H9 (cell line): ENCODE measurements at regions not wholly inside any gene's neighbourhood (a gene's known extent, or its start where the extent isn't known, plus 50 kb on each side); places are given as distances from the start of the nearest gene placed in this dataset.

Experiments
- DNase-seq: peaks from one replicate; pipeline ENCODE4 v3.0.0-alpha.2; 2017
- H2AFZ ChIP-seq: one replicate; pipeline ENCODE4 v1.6.1; 2013; ENCODE audit warnings: mild to moderate bottlenecking, low read length, control low read depth, moderate library complexity
- H2AK5ac ChIP-seq: 2 replicates; pipeline ENCODE4 v1.6.1; 2013; ENCODE audit warnings: low read length, control low read depth, mixed read lengths; ENCODE audit not compliant: insufficient read length
- H2BK120ac ChIP-seq: one replicate; pipeline ENCODE4 v1.6.1; 2013; ENCODE audit warnings: low read depth, mild to moderate bottlenecking, low read length, control low read depth, inconsistent platforms; ENCODE audit not compliant: poor library complexity, severe bottlenecking
- H2BK12ac ChIP-seq: 2 replicates; pipeline ENCODE4 v1.6.1; 2013; ENCODE audit warnings: low read length, control low read depth, mixed read lengths, low read depth; ENCODE audit not compliant: insufficient read length
- H2BK15ac ChIP-seq: 2 replicates; pipeline ENCODE4 v1.6.1; 2013; ENCODE audit warnings: low read depth, low read length, control low read depth
- H2BK20ac ChIP-seq: one replicate; pipeline ENCODE4 v1.6.1; 2013; ENCODE audit warnings: low read depth, mild to moderate bottlenecking, low read length, control low read depth, inconsistent platforms; ENCODE audit not compliant: poor library complexity, severe bottlenecking
- H2BK5ac ChIP-seq: 2 replicates; pipeline ENCODE4 v1.6.1; 2013; ENCODE audit warnings: low read length, control low read depth, mixed read lengths; ENCODE audit not compliant: insufficient read length
- H3K14ac ChIP-seq: 2 replicates; pipeline ENCODE4 v1.6.1; 2013; ENCODE audit warnings: low read length, control low read depth; ENCODE audit not compliant: insufficient read depth
- H3K18ac ChIP-seq: 2 replicates; pipeline ENCODE4 v1.6.1; 2013; ENCODE audit warnings: low read depth, mild to moderate bottlenecking, mixed read lengths, low read length, control low read depth; ENCODE audit not compliant: insufficient read length
- H3K23ac ChIP-seq: 2 replicates; pipeline ENCODE4 v1.6.1; 2013; ENCODE audit warnings: low read length, control low read depth, mixed read lengths, low read depth; ENCODE audit not compliant: insufficient read length
- H3K23me2 ChIP-seq: 2 replicates; pipeline ENCODE4 v1.6.1; 2013; ENCODE audit warnings: low read depth, mild to moderate bottlenecking, mixed read lengths, low read length, control low read depth; ENCODE audit not compliant: insufficient read length, poor library complexity, severe bottlenecking
- H3K27ac ChIP-seq: 2 replicates; pipeline ENCODE4 v1.5.1; 2013; ENCODE audit warnings: low read length, control low read depth, mixed read lengths, low read depth; ENCODE audit not compliant: insufficient read length
- H3K27me3 ChIP-seq: 2 replicates; pipeline ENCODE4 v1.6.1; 2013; ENCODE audit warnings: low read length, control low read depth, inconsistent platforms; ENCODE audit not compliant: insufficient read depth
- H3K4ac ChIP-seq: 2 replicates; pipeline ENCODE4 v1.6.1; 2013; ENCODE audit warnings: low read depth, mild to moderate bottlenecking, control low read depth, inconsistent platforms, low read length, moderate library complexity
- H3K4me1 ChIP-seq: 2 replicates; pipeline ENCODE4 v1.6.1; 2013; ENCODE audit warnings: low read length, control low read depth, inconsistent platforms; ENCODE audit not compliant: insufficient read depth
- H3K4me2 ChIP-seq: 2 replicates; pipeline ENCODE4 v1.6.1; 2013; ENCODE audit warnings: low read length, control low read depth, mixed read lengths; ENCODE audit not compliant: insufficient read length, insufficient read depth
- H3K56ac ChIP-seq: 2 replicates; pipeline ENCODE4 v1.6.1; 2013; ENCODE audit warnings: low read depth, mild to moderate bottlenecking, mixed read lengths, low read length, control low read depth; ENCODE audit not compliant: insufficient read length
- H3K79me1 ChIP-seq: 2 replicates; pipeline ENCODE4 v1.6.1; 2013; ENCODE audit warnings: low read depth, mild to moderate bottlenecking, moderate library complexity, low read length, control low read depth, inconsistent platforms; ENCODE audit not compliant: insufficient read depth, poor library complexity, severe bottlenecking
- H3K79me2 ChIP-seq: 2 replicates; pipeline ENCODE4 v1.6.1; 2013; ENCODE audit warnings: low read length, control low read depth, inconsistent platforms; ENCODE audit not compliant: insufficient read depth
- H3K9ac ChIP-seq: 2 replicates; pipeline ENCODE4 v1.6.1; 2013; ENCODE audit warnings: low read length, control low read depth, mixed read lengths; ENCODE audit not compliant: insufficient read length; ENCODE audit errors: extremely low read depth
- H3K9me3 ChIP-seq: one replicate; pipeline ENCODE4 v1.6.1; 2013; ENCODE audit warnings: low read depth, low read length, inconsistent platforms; ENCODE audit not compliant: control insufficient read depth
- H3T11ph ChIP-seq: one replicate; pipeline ENCODE4 v1.6.1; 2013; ENCODE audit warnings: mild to moderate bottlenecking, low read length, control low read depth, inconsistent platforms
- H4K20me1 ChIP-seq: one replicate; pipeline ENCODE4 v1.6.1; 2013; ENCODE audit not compliant: control insufficient read depth, insufficient read length, insufficient read depth
- H4K5ac ChIP-seq: 2 replicates; pipeline ENCODE4 v1.6.1; 2013; ENCODE audit warnings: low read depth, mild to moderate bottlenecking, mixed read lengths, low read length, control low read depth; ENCODE audit not compliant: insufficient read length
- H4K8ac ChIP-seq: replicated peaks from 2 replicates; pipeline ENCODE4 v1.6.1; 2013; ENCODE audit warnings: low read length, control low read depth, mixed read lengths, low read depth; ENCODE audit not compliant: insufficient read length
- H4K91ac ChIP-seq: 2 replicates; pipeline ENCODE4 v1.6.1; 2013; ENCODE audit warnings: low read depth, mild to moderate bottlenecking, moderate library complexity, mixed read lengths, low read length, control low read depth; ENCODE audit not compliant: insufficient read length
- H3K27ac Mint-ChIP-seq, 3 experiments: 2 replicates in 2 of 3; 3 replicates in 1 of 3; pipeline ENCODE4 v1.8.0; 2020 to 2021; ENCODE audit warnings: mixed read lengths in 3 of 3, mild to moderate bottlenecking in 1 of 3, moderate library complexity in 1 of 3
- H3K27me3 Mint-ChIP-seq: 2 replicates; pipeline ENCODE4 v1.8.0; 2021; ENCODE audit warnings: low read depth, mild to moderate bottlenecking, moderate library complexity, mixed read lengths
- H3K36me3 Mint-ChIP-seq, 3 experiments: 2 replicates in 2 of 3; 3 replicates in 1 of 3; pipeline ENCODE4 v1.8.0; 2020 to 2021; ENCODE audit warnings: low read depth in 3 of 3, mixed read lengths in 3 of 3; ENCODE audit not compliant: insufficient read depth in 1 of 3
- H3K4me1 Mint-ChIP-seq, 2 experiments: 2 replicates each; pipeline ENCODE4 v1.8.0; 2020; ENCODE audit warnings: mixed read lengths in 2 of 2
- H3K4me3 Mint-ChIP-seq, 2 experiments: 2 replicates in 1 of 2; 3 replicates in 1 of 2; pipeline ENCODE4 v1.8.0; 2020 to 2021; ENCODE audit warnings: mild to moderate bottlenecking in 2 of 2, mixed read lengths in 2 of 2, moderate library complexity in 1 of 2
- H3K9me3 Mint-ChIP-seq, 2 experiments: 2 replicates in 1 of 2; 3 replicates in 1 of 2; pipeline ENCODE4 v1.8.0; 2020; ENCODE audit warnings: mild to moderate bottlenecking in 2 of 2, mixed read lengths in 2 of 2, moderate library complexity in 1 of 2
- CTCF ChIP-seq: fragments of 200-600 bp; sonication (generic); conservative IDR thresholded peaks from 3 replicates; pipeline ENCODE4 v1.8.0; 2021; ENCODE audit warnings: antibody characterized with exemption, mild to moderate bottlenecking
- WGBS: extraction: QIAGEN DNeasy Blood & Tissue Kit; methylation state at CpG from one replicate; pipeline ENCODE4 v1.1.7; 2013; ENCODE audit warnings: missing lambda C conversion rate, low lambda C conversion rate, mixed read lengths; ENCODE audit not compliant: insufficient read length; ENCODE audit errors: extremely low coverage; 5-methylcytosine and 5-hydroxymethylcytosine counted together

- Histone ChIP-seq H2BK15ac (no peak overlapping the region), H3K79me2 (no peaks in the 10 kb centered on the region), H3K23me2 (no peaks in the 10 kb centered on the region), H2AK5ac (no peak overlapping the region), H4K5ac (no peak overlapping the region), H3K27ac (no peak overlapping the region), H4K20me1 (no peaks in the 10 kb centered on the region), H3K9me3 (no peaks in the 10 kb centered on the region), H3K4ac (no peak overlapping the region), H3K79me1 (no peaks in the 10 kb centered on the region), H3K27me3 (no peaks in the 10 kb centered on the region), H2AFZ (no peak overlapping the region), H2BK12ac (no peak overlapping the region), H2BK20ac (no peak overlapping the region), H3K4me1 (no peaks in the 10 kb centered on the region), H3T11ph (no peak overlapping the region), H3K4me2 (no peak overlapping the region), H3K23ac (no peak overlapping the region), H4K8ac (no peak overlapping the region), H2BK5ac (no peak overlapping the region), H3K56ac (no peak overlapping the region), H3K18ac (no peak overlapping the region), H4K91ac (no peak overlapping the region), H3K9ac (no peak overlapping the region), H2BK120ac (no peak overlapping the region), H3K14ac (no peak overlapping the region)
- H3K4me3 Mint-ChIP-seq: no peak overlapping the region
- H3K4me1 Mint-ChIP-seq: peaks cover 20 to 27% of the 10 kb centered on the region in 2 experiments
- no peak overlapping the region for H3K27ac Mint-ChIP-seq
- no peak for DNase-seq
- no peak for TF ChIP-seq CTCF
- H3K9me3 Mint-ChIP-seq: peaks cover 10 to 15% of the 10 kb centered on the region in 2 experiments
- WGBS: no CpG with 5 or more reads among the region's 3 CpGs
- peaks cover 0 to 15% (median 8%) of the 10 kb centered on the region in 3 experiments; a peak in 5 of 7 replicates for H3K36me3 Mint-ChIP-seq
- H3K27me3 Mint-ChIP-seq: no peaks in the 10 kb centered on the region
These were observed 239.7 kb downstream of the PIK3R1 start for GRCh38 chr5:68455216-68455615.
